ENCODE measurements at regions not wholly inside any gene's neighbourhood (a gene's known extent, or its start where the extent isn't known, plus 50 kb on each side); places are given as distances from the start of the nearest gene placed in this dataset.

- TF ChIP-seq CTCF (IDR thresholded peaks at IDR 0.05): no peak
- no peak for TF ChIP-seq POLR2A (IDR thresholded peaks at IDR 0.05)
These were observed 582.5 kb downstream of the TAF11L14 start for GRCh38 chr5:18216729-18217128.

Data from uterus (tissue), 2 donors.